Transverse colon (tissue), 3 donors: ENCODE measurements at regions not wholly inside any gene's neighbourhood (a gene's known extent, or its start where the extent isn't known, plus 50 kb on each side); places are given as distances from the start of the nearest gene placed in this dataset.

Source experiments
- CTCF ChIP-seq, 5 experiments: fragments of 200-600 bp in 3 of 5; fragments of 450-650 bp in 2 of 5; sonication (generic) in 3 of 5; IDR thresholded peaks; 1 replicate in 2 of 5; 2 replicates in 3 of 5; pipeline ENCODE4 v1.5.1; 2016 to 2017; ENCODE audit warnings: antibody characterized with exemption in 5 of 5, inconsistent platforms in 3 of 5, mild to moderate bottlenecking in 2 of 5, moderate library complexity in 1 of 5
- POLR2A ChIP-seq: fragments of 450-650 bp; IDR thresholded peaks from one replicate; pipeline ENCODE4 v1.6.1; 2016; ENCODE audit warnings: antibody characterized with exemption, mild to moderate bottlenecking, moderate library complexity

GRCh38 chrX:30995705-30996104, 76.1 kb downstream of the FTHL17 start:
- TF ChIP-seq CTCF (IDR thresholded peaks at IDR 0.05) (no peak), POLR2A (no peak)
